OCI-LY7 (cell line): ENCODE measurements at regions not wholly inside any gene's neighbourhood (a gene's known extent, or its start where the extent isn't known, plus 50 kb on each side); places are given as distances from the start of the nearest gene placed in this dataset.

Source experiments
- BruUV-seq: library from RNA; stranded (reverse); fragments of 400-500 nt; replicated peaks from 2 replicates; lab custom pipeline; 2021; lab: Mats Ljungman, UMichigan
- CTCF ChIA-PET: fragments of 300-600 bp; sonication (Branson Sonifier 250); formaldehyde crosslinking; loops from one replicate; lab custom pipeline; 2022; ENCODE audit warnings: antibody characterized with exemption; ENCODE audit not compliant: unreplicated experiment; lab: Charles Lee
- POLR2A ChIA-PET: fragments of 300-600 bp; sonication (Branson Sonifier 250); formaldehyde crosslinking; loops from one replicate; lab custom pipeline; 2022; ENCODE audit warnings: antibody characterized with exemption; lab: Charles Lee
- DNase-seq: peaks from one replicate; pipeline ENCODE4 v3.0.0-alpha.2; 2015; ENCODE audit warnings: low spot score
- H2AFZ ChIP-seq: fragments of 200-600 bp; sonication (generic), shearing (Covaris generic); 2 replicates; pipeline ENCODE4 v1.6.1; 2014; ENCODE audit warnings: mild to moderate bottlenecking, antibody characterized with exemption, low read length, moderate library complexity
- H3K27ac ChIP-seq: fragments of 200-600 bp; sonication (generic); 2 replicates; pipeline ENCODE4 v1.5.1; 2014; ENCODE audit warnings: mixed run types, low read depth, mild to moderate bottlenecking, moderate library complexity, low read length, inconsistent platforms; ENCODE audit not compliant: poor library complexity, severe bottlenecking
- H3K36me3 ChIP-seq: fragments of 200-600 bp; sonication (generic); 2 replicates; pipeline ENCODE4 v1.6.1; 2014; ENCODE audit warnings: mild to moderate bottlenecking, antibody characterized with exemption, low read length, moderate library complexity, mixed read lengths; ENCODE audit not compliant: insufficient read depth
- H3K4me1 ChIP-seq: fragments of 200-600 bp; sonication (generic); 2 replicates; pipeline ENCODE4 v1.5.1; 2014; ENCODE audit warnings: mild to moderate bottlenecking, low read length; ENCODE audit not compliant: insufficient read depth, poor library complexity, severe bottlenecking
- H3K4me2 ChIP-seq: fragments of 200-600 bp; sonication (generic); 2 replicates; pipeline ENCODE4 v1.6.1; 2014; ENCODE audit warnings: mild to moderate bottlenecking, low read length
- H3K4me3 ChIP-seq: fragments of 200-600 bp; sonication (generic); 2 replicates; pipeline ENCODE4 v1.5.1; 2014; ENCODE audit warnings: mild to moderate bottlenecking, low read depth, low read length; ENCODE audit not compliant: poor library complexity, severe bottlenecking
- H3K79me2 ChIP-seq: fragments of 200-600 bp; sonication (generic); 2 replicates; pipeline ENCODE4 v1.6.1; 2016; ENCODE audit warnings: low read depth, mild to moderate bottlenecking, low read length, moderate library complexity, mixed read lengths; ENCODE audit not compliant: insufficient read depth
- H3K9me2 ChIP-seq: fragments of 200-600 bp; sonication (generic); 2 replicates; pipeline ENCODE4 v1.6.1; 2016; ENCODE audit warnings: mild to moderate bottlenecking, low read length, mixed read lengths; ENCODE audit not compliant: insufficient read depth
- H3K9me3 ChIP-seq: fragments of 200-600 bp; sonication (generic); 2 replicates; pipeline ENCODE4 v1.6.1; 2014; ENCODE audit warnings: mild to moderate bottlenecking, mixed run types, low read length, mixed read lengths
- H4K20me1 ChIP-seq: fragments of 200-600 bp; sonication (generic); 2 replicates; pipeline ENCODE4 v1.6.1; 2014; ENCODE audit warnings: mild to moderate bottlenecking, antibody characterized with exemption, low read length, moderate library complexity, mixed read lengths; ENCODE audit not compliant: insufficient read depth
- CTCF ChIP-seq: fragments of 200-600 bp; sonication (generic); conservative IDR thresholded peaks from 2 replicates; pipeline ENCODE4 v1.5.1; 2014; ENCODE audit warnings: mild to moderate bottlenecking, antibody characterized with exemption, low read length, moderate library complexity, mixed read lengths
- EZH2phosphoT487 ChIP-seq: fragments of 200-600 bp; sonication (generic); IDR thresholded peaks from 2 replicates; pipeline ENCODE4 v1.6.1; 2018; ENCODE audit warnings: low read depth, borderline replicate concordance, mild to moderate bottlenecking, mixed run types, antibody characterized with exemption, low read length, moderate library complexity, mixed read lengths
- intact Hi-C: fragments of 100-400 bp; cut with micrococcal nuclease; formaldehyde crosslinking; loops from one replicate; pipeline ENCODE4 v1.10.0; 2022; ENCODE audit not compliant: unreplicated experiment

- Histone ChIP-seq H3K4me2 (no peak overlapping the region), H3K9me3 (0 out of 2 replicates have a peak, but pooled peaks cover 3% of the 10 kb centered on the region), H3K27ac (no peak overlapping the region), H2AFZ (no peak overlapping the region), H3K4me1 (no peaks in the 10 kb centered on the region), H3K9me2 (no peaks in the 10 kb centered on the region), H4K20me1 (no peaks in the 10 kb centered on the region), H3K4me3 (no peak overlapping the region), H3K36me3 (no peaks in the 10 kb centered on the region), H3K79me2 (no peaks in the 10 kb centered on the region)
- CTCF ChIA-PET: no interaction called here
- TF ChIP-seq EZH2phosphoT487 (no peak), CTCF (no peak)
- intact Hi-C loops: no loop called here
- BruUV-seq: no TSS peak
- POLR2A ChIA-PET: no interaction called here
- DNase-seq: no peak
These were observed 1120.0 kb upstream of the ATXN8OS start for GRCh38 chr13:68987585-68987984.

DNA sequence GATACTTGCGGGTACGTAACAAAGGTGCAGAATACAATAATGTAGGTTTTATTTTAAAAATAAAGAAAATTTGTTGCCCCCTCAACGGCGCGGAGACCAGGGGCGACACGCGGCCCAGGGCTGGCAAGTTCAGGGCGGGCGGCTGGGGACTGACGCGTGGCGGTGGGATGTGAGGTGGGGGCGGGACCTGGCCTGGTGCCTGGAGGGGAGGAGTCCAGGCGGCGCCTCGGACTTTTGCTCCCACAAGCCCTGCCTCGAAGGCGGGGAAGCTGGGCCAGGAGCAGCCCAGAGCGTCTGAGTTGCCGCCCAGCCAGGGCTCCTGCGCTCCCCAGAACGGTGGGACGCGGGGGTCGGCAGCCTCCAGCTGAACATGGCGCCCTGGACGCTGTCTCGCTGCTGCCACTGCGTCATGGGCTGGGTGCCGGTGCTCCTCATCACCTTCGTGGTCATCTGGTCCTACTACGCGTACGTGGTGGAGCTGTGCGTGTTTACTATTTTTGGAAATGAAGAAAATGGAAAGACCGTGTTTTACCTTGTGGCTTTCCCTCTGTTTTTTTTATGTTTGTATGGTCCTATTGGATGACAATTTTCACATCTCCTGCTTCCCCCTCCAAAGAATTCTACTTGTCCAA, 1122.8 kb upstream of the ATXN8OS start:
- Histone ChIP-seq H3K4me1 (no peaks in the 10 kb centered on the region), H3K79me2 (no peaks in the 10 kb centered on the region), H3K9me3 (no peaks in the 10 kb centered on the region), H2AFZ (no peak overlapping the region), H3K4me3 (no peak overlapping the region), H3K36me3 (no peaks in the 10 kb centered on the region), H3K4me2 (no peak overlapping the region), H3K9me2 (no peaks in the 10 kb centered on the region), H3K27ac (no peak overlapping the region), H4K20me1 (no peaks in the 10 kb centered on the region)
- CTCF ChIA-PET: no interaction called here
- no peak for DNase-seq
- no TSS peak for BruUV-seq
- TF ChIP-seq EZH2phosphoT487 (no peak), CTCF (no peak)
- intact Hi-C loops: no loop called here
- POLR2A ChIA-PET: no interaction called here

DNA sequence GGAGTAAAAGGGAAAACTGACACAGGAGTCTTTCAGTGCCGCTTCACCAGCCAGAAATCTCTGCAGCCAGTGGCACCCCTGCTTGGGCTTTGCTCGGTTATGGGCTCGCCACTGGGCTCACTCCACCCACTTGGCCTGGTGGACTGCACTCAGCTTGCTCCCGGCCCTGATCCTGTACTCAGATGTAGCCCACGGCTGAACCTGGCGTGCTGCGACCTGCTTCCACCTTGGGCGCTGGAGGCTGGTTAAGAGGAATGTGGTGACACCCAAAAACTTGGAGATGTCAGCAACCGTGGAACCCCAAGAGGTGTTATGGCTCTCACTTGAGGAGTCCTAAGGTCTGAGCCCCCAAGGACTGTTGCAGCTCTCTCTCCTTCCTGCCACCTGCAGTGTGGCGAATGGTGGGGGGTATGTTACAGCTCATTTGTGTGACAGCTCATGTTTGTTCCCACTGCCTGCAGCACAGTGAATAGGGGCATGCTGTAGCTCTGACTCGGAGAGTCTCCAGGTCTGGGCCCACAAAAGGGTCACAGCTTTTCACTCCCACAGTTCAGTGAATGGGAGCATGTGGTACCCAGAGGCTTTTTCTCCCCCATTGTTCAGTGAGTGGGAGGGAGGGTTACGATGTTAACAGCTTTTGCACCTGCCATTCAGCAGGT, 1124.5 kb upstream of the ATXN8OS start:
- no TSS peak for BruUV-seq
- POLR2A ChIA-PET: no interaction called here

More for the DNA sequence above, 1124.5 kb upstream of the ATXN8OS start:
- H3K4me3 ChIP-seq: no peak overlapping the region
- CTCF ChIA-PET: no interaction called here
- H3K4me1 ChIP-seq: no peaks in the 10 kb centered on the region
- no peak overlapping the region for H3K27ac ChIP-seq
- H3K9me3 ChIP-seq: no peaks in the 10 kb centered on the region
- no peaks in the 10 kb centered on the region for H3K79me2 ChIP-seq
- H3K36me3 ChIP-seq: no peaks in the 10 kb centered on the region
- no peak overlapping the region for H3K4me2 ChIP-seq
- H3K9me2 ChIP-seq: no peaks in the 10 kb centered on the region
- TF ChIP-seq CTCF (no peak), EZH2phosphoT487 (no peak)
- H4K20me1 ChIP-seq: no peaks in the 10 kb centered on the region
- H2AFZ ChIP-seq: no peak overlapping the region
- DNase-seq: no peak
- intact Hi-C loops: no loop called here
